Breast epithelium (tissue), 3 donors: ENCODE measurements at regions not wholly inside any gene's neighbourhood (a gene's known extent, or its start where the extent isn't known, plus 50 kb on each side); places are given as distances from the start of the nearest gene placed in this dataset.

ENCODE experiments used
- POLR2A ChIP-seq: fragments of 450-650 bp; IDR thresholded peaks from one replicate; pipeline ENCODE4 v1.6.1; 2016; ENCODE audit warnings: antibody characterized with exemption, mild to moderate bottlenecking, moderate library complexity
- POLR2AphosphoS5 ChIP-seq, 3 donors: sonication (generic); formaldehyde crosslinking; IDR thresholded peaks; one replicate each; pipeline ENCODE4 v1.6.1; 2017; ENCODE audit warnings: antibody characterized with exemption in 3 of 3
- TF ChIP-seq, protein P1 (sequence below), 3 donors: fragments of 450-650 bp; IDR thresholded peaks; one replicate each; pipeline ENCODE4 v1.5.1; 2016 to 2017; ENCODE audit warnings: antibody characterized with exemption in 3 of 3, mild to moderate bottlenecking in 3 of 3, moderate library complexity in 3 of 3

DNA sequence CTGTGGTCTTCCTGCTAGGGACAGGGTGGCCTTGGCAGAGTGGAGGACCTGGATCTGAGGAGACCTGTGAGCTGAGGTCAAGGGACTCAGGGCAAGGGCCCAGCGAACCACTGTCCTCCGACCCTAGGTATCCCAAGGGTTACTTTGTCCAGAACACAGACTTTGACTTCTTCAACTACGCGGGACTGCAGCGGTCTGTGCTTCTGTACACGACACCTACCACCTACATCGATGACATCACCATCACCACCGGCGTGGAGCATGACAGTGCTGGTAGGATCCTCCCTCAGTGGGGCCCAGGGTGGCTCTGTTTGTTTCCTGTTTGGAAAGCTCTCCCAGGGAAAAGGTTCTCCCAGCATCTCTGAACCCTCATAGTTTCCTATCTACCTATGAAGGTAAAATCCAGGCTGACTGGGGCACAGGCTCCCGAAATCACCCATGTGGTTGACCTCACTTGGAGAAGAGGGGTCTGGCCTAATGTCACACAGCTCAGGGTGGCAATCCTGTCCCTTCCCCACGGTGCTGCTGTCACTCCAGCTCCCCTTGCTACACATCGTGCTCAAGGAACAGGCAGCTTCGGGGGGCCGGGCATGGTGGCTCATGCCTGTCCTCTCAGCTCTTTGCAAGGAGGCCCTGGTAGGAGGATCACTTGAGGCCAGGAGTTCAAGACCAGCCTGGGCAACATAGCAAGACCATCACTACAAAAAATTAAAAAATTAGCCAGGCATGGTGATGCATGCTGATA lies 57.6 kb downstream of the ZNF727 start:
- TF ChIP-seq, protein P1, sequence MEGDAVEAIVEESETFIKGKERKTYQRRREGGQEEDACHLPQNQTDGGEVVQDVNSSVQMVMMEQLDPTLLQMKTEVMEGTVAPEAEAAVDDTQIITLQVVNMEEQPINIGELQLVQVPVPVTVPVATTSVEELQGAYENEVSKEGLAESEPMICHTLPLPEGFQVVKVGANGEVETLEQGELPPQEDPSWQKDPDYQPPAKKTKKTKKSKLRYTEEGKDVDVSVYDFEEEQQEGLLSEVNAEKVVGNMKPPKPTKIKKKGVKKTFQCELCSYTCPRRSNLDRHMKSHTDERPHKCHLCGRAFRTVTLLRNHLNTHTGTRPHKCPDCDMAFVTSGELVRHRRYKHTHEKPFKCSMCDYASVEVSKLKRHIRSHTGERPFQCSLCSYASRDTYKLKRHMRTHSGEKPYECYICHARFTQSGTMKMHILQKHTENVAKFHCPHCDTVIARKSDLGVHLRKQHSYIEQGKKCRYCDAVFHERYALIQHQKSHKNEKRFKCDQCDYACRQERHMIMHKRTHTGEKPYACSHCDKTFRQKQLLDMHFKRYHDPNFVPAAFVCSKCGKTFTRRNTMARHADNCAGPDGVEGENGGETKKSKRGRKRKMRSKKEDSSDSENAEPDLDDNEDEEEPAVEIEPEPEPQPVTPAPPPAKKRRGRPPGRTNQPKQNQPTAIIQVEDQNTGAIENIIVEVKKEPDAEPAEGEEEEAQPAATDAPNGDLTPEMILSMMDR (IDR thresholded peaks at IDR 0.05): no peak
- TF ChIP-seq POLR2A (no peak), POLR2AphosphoS5 (IDR thresholded peaks at IDR 0.05) (no peak)
